OCI-LY1 (cell line): ENCODE measurements at regions not wholly inside any gene's neighbourhood (a gene's known extent, or its start where the extent isn't known, plus 50 kb on each side); places are given as distances from the start of the nearest gene placed in this dataset.

Experiments
- CTCF ChIP-seq: fragments of 200-600 bp; sonication (generic), shearing (Covaris generic); IDR thresholded peaks from 2 replicates; pipeline ENCODE4 v1.5.1; 2017; ENCODE audit warnings: mild to moderate bottlenecking, antibody characterized with exemption, low read length, moderate library complexity, mixed read lengths
- EZH2 ChIP-seq: fragments of 200-600 bp; sonication (generic), shearing (Covaris generic); IDR thresholded peaks from 2 replicates; pipeline ENCODE4 v1.8.0; 2017; ENCODE audit warnings: borderline replicate concordance, mixed run types, mild to moderate bottlenecking, antibody characterized with exemption, low read length, moderate library complexity, mixed read lengths

- TF ChIP-seq CTCF (no peak), EZH2 (no peak)
Observed at GRCh38 chr4:111761531-111761930, 383.7 kb upstream of the FAM241A start.
